CD8-positive, alpha-beta memory T cell (primary cell): ENCODE measurements at regions not wholly inside any gene's neighbourhood (a gene's known extent, or its start where the extent isn't known, plus 50 kb on each side); places are given as distances from the start of the nearest gene placed in this dataset.
A peak's percentile ranks its signal among the peaks of the same experiment; 100 is the strongest.

ENCODE experiments used
- CTCF ChIA-PET: fragments of 350-600 bp; sonication (Branson Sonifier 250); formaldehyde crosslinking; loops from one replicate; lab custom pipeline; 2021; ENCODE audit warnings: antibody characterized with exemption; lab: Charles Lee
- POLR2A ChIA-PET: fragments of 350-600 bp; sonication (Branson Sonifier 250); formaldehyde crosslinking; loops from one replicate; lab custom pipeline; 2021; ENCODE audit warnings: antibody characterized with exemption; lab: Charles Lee
- DNase-seq, 5 donors: peaks; one replicate each; pipeline versions ENCODE4 v3.0.0 to v3.0.0-alpha.2; 2020 to 2022; ENCODE audit warnings: mixed read lengths in 1 of 5
- H3K27ac ChIP-seq: one replicate; pipeline ENCODE4 v1.7.0; 2013; ENCODE audit warnings: low read depth, mild to moderate bottlenecking, low read length, moderate library complexity
- H3K27me3 ChIP-seq: 2 replicates; pipeline ENCODE4 v1.7.0; 2013; ENCODE audit warnings: low read length, mild to moderate bottlenecking; ENCODE audit not compliant: insufficient read depth, poor library complexity, severe bottlenecking
- H3K36me3 ChIP-seq: 2 replicates; pipeline ENCODE4 v1.7.0; 2013; ENCODE audit warnings: mild to moderate bottlenecking, low read length, moderate library complexity; ENCODE audit not compliant: insufficient read depth
- H3K4me1 ChIP-seq: 2 replicates; pipeline ENCODE4 v1.7.0; 2013; ENCODE audit warnings: mild to moderate bottlenecking, low read length, moderate library complexity; ENCODE audit not compliant: insufficient read depth
- H3K4me3 ChIP-seq: 2 replicates; pipeline ENCODE4 v1.7.0; 2013; ENCODE audit warnings: mild to moderate bottlenecking, low read length
- H3K9me3 ChIP-seq: 2 replicates; pipeline ENCODE4 v1.7.0; 2013; ENCODE audit warnings: mild to moderate bottlenecking, low read length
- H3K27ac Mint-ChIP-seq, 8 donors: one replicate each; pipeline ENCODE4 v1.8.0; 2020 to 2021; ENCODE audit warnings: mixed read lengths in 8 of 8, mild to moderate bottlenecking in 6 of 8, inconsistent platforms in 3 of 8, moderate library complexity in 3 of 8
- H3K27me3 Mint-ChIP-seq, 2 donors: one replicate each; pipeline ENCODE4 v1.8.0; 2020 to 2021; ENCODE audit warnings: mixed read lengths in 2 of 2, mild to moderate bottlenecking in 1 of 2, moderate library complexity in 1 of 2
- H3K36me3 Mint-ChIP-seq, 3 donors: one replicate each; pipeline ENCODE4 v1.8.0; 2020 to 2021; ENCODE audit warnings: mixed read lengths in 3 of 3, inconsistent platforms in 1 of 3, mild to moderate bottlenecking in 1 of 3
- H3K4me1 Mint-ChIP-seq, 3 donors: one replicate each; pipeline ENCODE4 v1.8.0; 2020 to 2021; ENCODE audit warnings: mixed read lengths in 3 of 3, inconsistent platforms in 1 of 3, mild to moderate bottlenecking in 1 of 3
- H3K4me3 Mint-ChIP-seq, 7 donors: one replicate each; pipeline ENCODE4 v1.8.0; 2020 to 2021; ENCODE audit warnings: mixed read lengths in 7 of 7, mild to moderate bottlenecking in 6 of 7, moderate library complexity in 4 of 7, inconsistent platforms in 2 of 7
- H3K9me3 Mint-ChIP-seq, 5 donors: one replicate each; pipeline ENCODE4 v1.8.0; 2020 to 2022; ENCODE audit warnings: mixed read lengths in 5 of 5, mild to moderate bottlenecking in 3 of 5, moderate library complexity in 2 of 5, inconsistent platforms in 1 of 5

DNA sequence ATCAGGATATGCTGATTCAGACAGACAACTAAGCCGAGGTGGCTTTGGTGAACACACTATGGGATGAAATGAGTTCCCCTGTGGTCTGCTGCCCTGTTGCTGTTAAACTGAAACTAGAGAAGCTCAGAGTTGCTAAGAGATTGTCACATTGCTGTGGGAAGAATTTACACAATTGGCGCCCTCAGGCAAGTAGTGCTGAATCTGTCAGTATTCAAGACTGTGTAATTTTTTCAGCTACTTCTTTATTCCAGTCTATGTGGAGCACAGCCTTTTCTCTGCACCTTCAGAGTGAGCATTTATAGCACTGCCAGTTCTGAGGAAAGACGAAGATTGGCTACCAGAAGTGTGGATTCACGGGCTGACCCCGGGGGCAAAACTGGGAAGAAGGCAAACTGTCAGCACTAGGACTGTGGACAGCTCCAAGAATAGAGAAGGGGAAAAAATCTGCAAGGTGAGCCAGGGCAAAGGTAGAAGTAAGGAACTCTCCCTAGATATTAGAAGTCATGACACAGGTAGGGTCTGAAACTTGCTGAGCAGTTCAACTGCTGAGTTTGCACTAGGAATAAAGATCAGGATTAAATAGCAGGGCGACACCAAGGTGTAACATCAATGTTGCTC is 218.8 kb upstream of the TMPO start:
- H3K9me3 ChIP-seq: no peaks in the 10 kb centered on the region
- Mint-ChIP-seq H3K9me3 (no peaks in the 10 kb centered on the region), H3K27ac (no peak overlapping the region), H3K4me1 (no peaks in the 10 kb centered on the region), H3K4me3 (no peak overlapping the region), H3K27me3 (peaks cover 6 to 26% of the 10 kb centered on the region in 2 donors), H3K36me3 (no peaks in the 10 kb centered on the region)
- CTCF ChIA-PET: no interaction called here
- H3K27ac ChIP-seq: no peak overlapping the region
- no peaks in the 10 kb centered on the region for H3K4me1 ChIP-seq
- POLR2A ChIA-PET: no interaction called here
- no peak for DNase-seq
- no peak overlapping the region for H3K4me3 ChIP-seq
- peaks cover 3% of the 10 kb centered on the region for H3K27me3 ChIP-seq
- no peaks in the 10 kb centered on the region for H3K36me3 ChIP-seq

DNA sequence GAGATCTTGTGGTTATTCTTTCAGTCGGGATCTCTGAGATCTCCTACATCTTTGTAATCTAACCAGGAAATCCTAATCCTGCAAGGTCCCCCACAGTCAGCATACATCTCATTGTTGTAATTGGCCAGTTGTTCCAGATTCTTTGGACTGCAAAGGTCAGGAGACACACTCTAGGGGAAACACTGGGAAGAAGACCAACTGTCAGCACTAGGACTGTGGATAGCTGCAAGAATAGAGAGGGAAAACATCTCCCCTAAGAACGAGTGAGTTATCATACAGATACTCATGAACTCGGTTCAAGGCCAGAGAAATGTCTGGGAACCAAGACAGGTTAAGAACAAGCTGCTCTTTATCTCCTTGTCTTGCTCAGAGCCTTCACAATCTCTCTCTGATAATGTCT is 217.9 kb upstream of the TMPO start:
- no peak for DNase-seq
- no peak overlapping the region for H3K27ac ChIP-seq
- no peaks in the 10 kb centered on the region for H3K4me1 ChIP-seq
- H3K9me3 ChIP-seq: no peaks in the 10 kb centered on the region
- no peak overlapping the region for H3K4me3 Mint-ChIP-seq
- H3K4me1 Mint-ChIP-seq: no peaks in the 10 kb centered on the region
- no peak overlapping the region for H3K4me3 ChIP-seq
- H3K27me3 ChIP-seq: peaks cover 3% of the 10 kb centered on the region
- H3K9me3 Mint-ChIP-seq: no peaks in the 10 kb centered on the region
- H3K36me3 Mint-ChIP-seq: no peaks in the 10 kb centered on the region
- peaks cover 6 to 28% of the 10 kb centered on the region in 2 donors for H3K27me3 Mint-ChIP-seq
- H3K27ac Mint-ChIP-seq: no peak overlapping the region
- CTCF ChIA-PET: no interaction called here
- POLR2A ChIA-PET: no interaction called here
- no peaks in the 10 kb centered on the region for H3K36me3 ChIP-seq

DNA sequence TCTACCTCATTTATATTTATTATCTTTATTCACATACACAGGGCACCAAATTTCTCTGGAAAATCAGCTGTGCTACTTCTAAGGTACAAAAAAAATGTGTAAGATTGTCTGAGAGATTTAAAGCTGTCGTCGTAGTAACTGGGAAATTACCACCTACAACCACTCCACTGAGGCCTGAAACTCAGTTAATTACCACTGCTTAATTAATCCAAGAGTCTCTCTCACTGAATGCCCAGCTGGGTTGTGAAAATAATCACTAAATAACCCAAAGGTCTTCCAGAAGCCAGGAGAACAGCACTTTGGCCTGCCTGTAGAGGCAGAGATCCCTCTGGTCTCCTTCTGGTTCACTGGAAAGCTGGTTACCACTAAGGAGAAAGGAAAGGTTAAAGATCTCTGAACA is 207.2 kb upstream of the TMPO start:
- no peaks in the 10 kb centered on the region for H3K36me3 ChIP-seq
- H3K27me3 Mint-ChIP-seq: peaks cover 2 to 30% of the 10 kb centered on the region in 2 donors
- no peak overlapping the region for H3K4me3 Mint-ChIP-seq
- H3K27ac Mint-ChIP-seq: no peak overlapping the region
- peaks cover 0 to 4% (median 0%) of the 10 kb centered on the region in 5 donors for H3K9me3 Mint-ChIP-seq
- no peaks in the 10 kb centered on the region for H3K4me1 Mint-ChIP-seq
- ChIA-PET POLR2A (no interaction called here), CTCF (no interaction called here)
- no peaks in the 10 kb centered on the region for H3K4me1 ChIP-seq
- H3K36me3 Mint-ChIP-seq: no peaks in the 10 kb centered on the region
- H3K27me3 ChIP-seq: no peaks in the 10 kb centered on the region
- no peak overlapping the region for H3K27ac ChIP-seq
- H3K4me3 ChIP-seq: no peak overlapping the region
- DNase-seq: no peak
- H3K9me3 ChIP-seq: no peaks in the 10 kb centered on the region

DNA sequence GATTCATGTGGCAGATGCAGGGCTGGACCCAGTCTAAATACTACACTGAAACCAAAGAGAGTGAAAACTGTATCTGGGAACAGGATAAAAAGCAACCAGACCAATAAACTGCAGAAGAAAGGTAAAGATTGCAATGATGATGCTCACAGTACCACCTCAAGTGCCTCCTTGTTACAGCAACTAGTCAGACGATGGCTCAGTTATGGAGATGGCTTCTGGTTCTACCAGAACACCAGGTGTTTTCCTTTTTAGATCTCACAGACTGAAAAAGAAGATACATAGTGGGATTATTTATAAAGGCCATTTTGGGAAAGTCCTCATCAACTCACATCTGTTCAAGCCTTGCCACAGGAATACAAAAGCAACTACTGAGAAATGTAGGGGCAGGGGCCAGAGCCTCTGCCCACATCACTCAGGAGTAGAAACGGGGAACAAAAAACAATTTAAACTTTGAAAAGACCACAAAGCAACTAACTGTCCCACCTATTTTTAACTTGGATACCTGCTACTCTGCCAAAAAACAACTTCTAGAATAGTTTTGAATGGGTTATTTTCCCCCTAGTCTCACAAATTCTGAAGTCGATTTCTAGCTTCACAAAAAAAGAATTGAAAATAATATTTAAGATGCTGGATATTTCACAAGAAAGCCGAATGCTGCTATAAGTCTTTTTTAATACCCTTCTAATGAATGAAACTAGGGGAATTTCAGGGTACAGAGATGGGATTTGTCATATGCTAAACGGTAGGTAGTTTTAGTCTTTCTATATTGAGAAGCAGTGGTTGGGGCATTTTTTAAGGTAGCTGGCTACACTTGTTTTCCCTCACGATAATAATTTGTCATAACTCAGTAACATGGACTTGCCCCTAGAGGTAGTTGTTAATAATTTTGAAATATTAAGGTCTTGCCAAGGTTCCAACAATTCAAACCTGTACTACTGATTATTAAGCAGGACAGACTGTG is 197.2 kb upstream of the TMPO start:
- Mint-ChIP-seq H3K27me3 (peaks cover 0 to 3% of the 10 kb centered on the region in 2 donors), H3K4me1 (no peaks in the 10 kb centered on the region)

DNA sequence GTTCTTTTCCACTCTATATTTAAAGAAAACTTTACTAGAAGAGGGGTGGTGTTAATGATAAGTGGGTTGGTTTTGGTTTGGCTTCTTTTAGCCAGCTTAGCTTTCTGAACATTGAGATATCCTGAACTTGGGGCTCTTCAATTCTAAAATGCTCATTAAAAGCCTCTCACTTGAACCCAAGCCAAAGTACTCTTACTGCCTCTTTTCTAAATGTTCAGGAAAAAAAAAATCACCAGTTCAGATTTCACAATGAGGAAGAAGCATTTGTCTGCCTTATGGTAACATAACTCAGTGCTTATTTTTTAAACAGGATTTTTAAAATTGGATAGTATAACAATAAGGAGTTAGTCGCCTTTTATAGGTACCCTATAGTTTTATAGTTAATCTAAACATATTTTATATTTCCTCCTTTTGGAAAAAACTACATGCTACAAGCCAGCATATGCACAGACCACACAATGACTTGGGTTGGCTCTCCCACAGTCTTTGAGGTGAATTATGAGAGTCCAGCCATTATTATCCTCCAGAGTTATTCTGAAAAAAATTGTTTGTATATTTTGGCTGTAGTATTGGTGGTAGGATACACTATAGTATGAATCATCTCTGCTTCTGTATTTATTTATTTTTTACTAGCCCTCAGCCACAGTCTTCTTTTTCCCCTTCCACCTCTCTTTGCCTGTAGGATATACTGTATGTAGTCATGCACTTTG is 195.5 kb upstream of the TMPO start:
- Histone ChIP-seq H3K27ac (no peak overlapping the region), H3K4me1 (no peaks in the 10 kb centered on the region), H3K9me3 (no peaks in the 10 kb centered on the region), H3K36me3 (no peaks in the 10 kb centered on the region), H3K27me3 (no peaks in the 10 kb centered on the region), H3K4me3 (no peak overlapping the region)
- Mint-ChIP-seq H3K4me3 (no peak overlapping the region), H3K4me1 (no peaks in the 10 kb centered on the region), H3K9me3 (peaks cover 0 to 8% (median 0%) of the 10 kb centered on the region in 5 donors), H3K27ac (no peak overlapping the region), H3K27me3 (peaks cover 0 to 3% of the 10 kb centered on the region in 2 donors), H3K36me3 (no peaks in the 10 kb centered on the region)
- POLR2A ChIA-PET: no interaction called here
- no peak for DNase-seq
- CTCF ChIA-PET: no interaction called here

More for the DNA sequence above, 197.2 kb upstream of the TMPO start:
- no peak overlapping the region for H3K27ac Mint-ChIP-seq
- ChIA-PET CTCF (no interaction called here), POLR2A (no interaction called here)
- DNase-seq: no peak
- Histone ChIP-seq H3K27me3 (no peaks in the 10 kb centered on the region), H3K4me1 (no peaks in the 10 kb centered on the region), H3K27ac (no peak overlapping the region), H3K4me3 (no peak overlapping the region), H3K9me3 (no peaks in the 10 kb centered on the region), H3K36me3 (no peaks in the 10 kb centered on the region)
- no peaks in the 10 kb centered on the region for H3K36me3 Mint-ChIP-seq
- H3K9me3 Mint-ChIP-seq: peaks cover 0 to 5% (median 2%) of the 10 kb centered on the region in 5 donors
- H3K4me3 Mint-ChIP-seq: no peak overlapping the region

DNA sequence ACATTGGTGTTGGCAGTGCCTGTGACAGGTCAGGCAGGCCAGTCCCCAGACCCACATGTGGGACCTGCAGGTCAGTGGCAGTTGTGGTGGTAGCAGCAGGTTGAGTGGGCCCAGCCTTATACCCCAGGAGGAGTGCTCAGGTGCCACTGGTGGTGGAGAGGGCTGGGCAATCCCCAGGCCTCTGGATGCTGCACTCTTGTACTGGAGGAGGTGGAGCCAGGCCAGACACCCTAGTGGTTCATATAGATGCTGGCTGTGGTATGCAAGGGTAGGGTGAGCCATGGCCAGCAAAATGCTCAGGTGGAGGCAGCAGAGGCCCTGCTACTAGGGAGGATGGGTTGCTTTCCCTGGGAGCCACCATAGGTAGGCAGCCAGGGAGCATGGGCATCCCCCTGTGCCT is 190.4 kb upstream of the TMPO start:
- peaks cover 0 to 12% of the 10 kb centered on the region in 2 donors for H3K27me3 Mint-ChIP-seq
- Histone ChIP-seq H3K27ac (no peak overlapping the region), H3K4me1 (no peaks in the 10 kb centered on the region), H3K4me3 (no peak overlapping the region), H3K9me3 (no peaks in the 10 kb centered on the region), H3K27me3 (no peaks in the 10 kb centered on the region), H3K36me3 (no peaks in the 10 kb centered on the region)
- DNase-seq: no peak
- H3K27ac Mint-ChIP-seq: no peak overlapping the region
- POLR2A ChIA-PET: no interaction called here
- peaks cover 0 to 3% (median 0%) of the 10 kb centered on the region in 5 donors for H3K9me3 Mint-ChIP-seq
- no peaks in the 10 kb centered on the region for H3K36me3 Mint-ChIP-seq
- H3K4me1 Mint-ChIP-seq: peaks cover 0 to 3% (median 2%) of the 10 kb centered on the region in 3 donors
- no peak overlapping the region for H3K4me3 Mint-ChIP-seq
- CTCF ChIA-PET: no interaction called here

DNA sequence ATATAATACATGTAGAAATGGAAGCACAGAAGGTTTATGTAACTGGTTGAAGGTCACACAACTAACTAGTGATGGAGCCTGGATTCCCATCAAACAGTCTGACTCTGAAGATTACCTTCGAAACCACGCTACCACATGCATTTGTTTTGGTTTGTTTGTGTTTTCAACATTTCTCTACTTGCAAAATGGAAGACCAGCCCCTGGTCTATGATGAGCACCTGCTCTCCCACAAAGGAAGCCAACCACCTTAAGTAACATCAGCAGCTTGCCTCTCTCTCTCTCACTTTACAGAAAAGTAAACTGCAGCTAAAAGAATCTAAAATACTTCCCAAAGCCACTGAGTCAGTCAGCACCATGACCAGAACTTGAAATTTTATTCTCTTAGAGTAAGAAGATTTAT is 186.9 kb upstream of the TMPO start:
- Histone ChIP-seq H3K9me3 (no peaks in the 10 kb centered on the region), H3K27me3 (no peaks in the 10 kb centered on the region), H3K4me3 (no peak overlapping the region), H3K27ac (no peak overlapping the region), H3K4me1 (no peaks in the 10 kb centered on the region), H3K36me3 (no peaks in the 10 kb centered on the region)
- ChIA-PET POLR2A (no interaction called here), CTCF (interaction anchor here (0.7 kb wide), 1 partner anchor 1133 kb away, joined by 3 read pairs; no protein-coding TSS in a partner anchor)
- H3K36me3 Mint-ChIP-seq: no peaks in the 10 kb centered on the region
- no peak for DNase-seq
- H3K27ac Mint-ChIP-seq: no peak overlapping the region
- H3K27me3 Mint-ChIP-seq: peaks cover 5 to 25% of the 10 kb centered on the region in 2 donors
- H3K9me3 Mint-ChIP-seq: peaks cover 0 to 3% (median 0%) of the 10 kb centered on the region in 5 donors
- peaks cover 0 to 3% (median 2%) of the 10 kb centered on the region in 3 donors for H3K4me1 Mint-ChIP-seq
- H3K4me3 Mint-ChIP-seq: no peak overlapping the region

DNA sequence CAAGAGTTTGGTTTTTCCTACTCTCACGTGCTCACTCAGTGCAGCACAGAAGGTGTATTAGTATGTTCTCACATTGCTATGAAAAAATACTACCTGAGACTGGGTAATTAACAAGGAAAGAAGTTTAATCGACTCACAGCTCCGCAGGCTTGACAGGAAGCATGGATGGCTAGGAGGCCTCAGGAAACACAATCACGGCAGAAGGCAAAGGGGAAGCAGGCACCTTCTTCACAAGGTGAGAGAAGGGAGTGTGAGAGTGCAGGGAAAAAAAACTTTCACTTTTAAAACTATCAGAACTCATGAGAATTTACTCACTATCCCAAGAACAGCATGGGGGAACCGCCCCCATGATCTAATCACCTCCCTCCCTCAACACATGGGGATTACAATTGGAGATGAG is 185.8 kb upstream of the TMPO start:
- Histone ChIP-seq H3K4me3 (no peak overlapping the region), H3K27ac (no peak overlapping the region), H3K9me3 (no peaks in the 10 kb centered on the region), H3K4me1 (no peaks in the 10 kb centered on the region), H3K36me3 (no peaks in the 10 kb centered on the region), H3K27me3 (no peaks in the 10 kb centered on the region)
- Mint-ChIP-seq H3K9me3 (no peaks in the 10 kb centered on the region), H3K4me1 (peaks cover 0 to 3% (median 2%) of the 10 kb centered on the region in 3 donors), H3K36me3 (no peaks in the 10 kb centered on the region), H3K27ac (peak overlapping the region in 1 of 8 donors; percentile 7), H3K27me3 (peaks cover 5 to 27% of the 10 kb centered on the region in 2 donors), H3K4me3 (no peak overlapping the region)
- DNase-seq: no peak
- ChIA-PET POLR2A (no interaction called here), CTCF (no interaction called here)
